ENCODE measurements at regions not wholly inside any gene's neighbourhood (a gene's known extent, or its start where the extent isn't known, plus 50 kb on each side); places are given as distances from the start of the nearest gene placed in this dataset.

DNA sequence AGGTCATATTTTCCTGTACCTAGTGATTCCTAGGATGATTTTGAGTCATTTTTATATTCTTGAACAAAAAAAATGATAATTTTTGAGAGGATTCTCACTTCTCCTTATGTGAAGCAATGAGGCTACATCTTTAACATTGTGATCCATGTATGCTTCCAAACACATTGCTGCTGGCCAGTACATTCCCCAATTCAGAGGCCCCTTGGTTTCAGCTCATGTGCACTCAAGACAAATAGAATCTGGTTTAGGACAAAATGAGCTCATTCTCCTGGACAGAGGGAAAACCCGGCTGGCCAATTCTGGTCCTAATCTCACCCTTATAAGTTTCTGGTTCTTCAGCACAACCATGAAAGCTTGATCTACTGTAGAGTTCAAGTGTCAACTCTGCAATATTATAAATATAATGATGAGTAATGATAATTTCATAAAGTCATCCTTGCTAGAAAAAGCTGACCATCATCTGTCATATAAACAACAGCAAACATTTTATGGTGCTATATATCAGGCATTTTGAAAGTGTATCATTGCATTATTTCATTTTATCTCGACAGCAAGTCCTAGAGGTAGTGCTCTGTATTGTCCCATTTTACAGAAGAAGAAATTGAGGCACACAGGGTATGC lies 139.1 kb upstream of the ZNF366 start:
- dilution Hi-C loops (cut with HindIII; ENCODE audit: low sequenced_read_pairs, unreplicated experiment) (no loop called here), intact Hi-C loops (cut with micrococcal nuclease) (no loop called here)
- no peak overlapping the region for H2AK9ac ChIP-seq (replicated peaks; ENCODE audit: low read depth, low read length, poor library complexity)

More for the DNA sequence above, 139.1 kb upstream of the ZNF366 start:
- TF ChIP-seq RCOR1 (IDR thresholded peaks at IDR 0.05; ENCODE audit: insufficient replicate concordance, low read length) (no peak), MAFK (IDR thresholded peaks at IDR 0.05; ENCODE audit: low read depth, low read length) (peak; percentile 46; the same call in 1 of the 2 replicates), POLR2A (IDR thresholded peaks at IDR 0.05; ENCODE audit: low read depth, low read length) (no peak), MXI1 (IDR thresholded peaks at IDR 0.05; ENCODE audit: borderline replicate concordance, low read depth, low read length) (no peak), MAZ (IDR thresholded peaks at IDR 0.05; ENCODE audit: borderline replicate concordance, low read depth, low read length) (no peak)
- TF ChIP-seq, protein P1, sequence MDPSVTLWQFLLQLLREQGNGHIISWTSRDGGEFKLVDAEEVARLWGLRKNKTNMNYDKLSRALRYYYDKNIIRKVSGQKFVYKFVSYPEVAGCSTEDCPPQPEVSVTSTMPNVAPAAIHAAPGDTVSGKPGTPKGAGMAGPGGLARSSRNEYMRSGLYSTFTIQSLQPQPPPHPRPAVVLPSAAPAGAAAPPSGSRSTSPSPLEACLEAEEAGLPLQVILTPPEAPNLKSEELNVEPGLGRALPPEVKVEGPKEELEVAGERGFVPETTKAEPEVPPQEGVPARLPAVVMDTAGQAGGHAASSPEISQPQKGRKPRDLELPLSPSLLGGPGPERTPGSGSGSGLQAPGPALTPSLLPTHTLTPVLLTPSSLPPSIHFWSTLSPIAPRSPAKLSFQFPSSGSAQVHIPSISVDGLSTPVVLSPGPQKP (IDR thresholded peaks at IDR 0.05; ENCODE audit: borderline replicate concordance, low read depth, low read length) = no peak
- Histone ChIP-seq H3K36me3 (ENCODE audit: control insufficient read depth, insufficient read depth, low read length) (no peaks in the 10 kb centered on the region), H3K18ac (ENCODE audit: low read depth, low read length) (no peak overlapping the region), H3K4ac (ENCODE audit: low read depth, low read length) (no peak overlapping the region), H2AK5ac (ENCODE audit: low read depth, low read length) (no peak overlapping the region), H2BK15ac (ENCODE audit: low read depth, low read length) (no peak overlapping the region), H3K14ac (replicated peaks; ENCODE audit: low read depth, low read length) (no peak overlapping the region), H4K5ac (ENCODE audit: low read depth, low read length) (no peak overlapping the region), H4K20me1 (ENCODE audit: insufficient read depth, low read length) (no peaks in the 10 kb centered on the region), H3K4me1 (ENCODE audit: control insufficient read depth, insufficient read depth, low read length) (peaks cover 4% of the 10 kb centered on the region), H3K4me3 (ENCODE audit: insufficient read depth, low read depth, low read length) (no peak overlapping the region), H2AFZ (replicated peaks; ENCODE audit: low read length, poor library complexity) (no peak overlapping the region), H2BK20ac (ENCODE audit: low read depth, low read length) (no peak overlapping the region), H2BK120ac (ENCODE audit: low read depth, low read length) (no peak overlapping the region), H3K9me1 (ENCODE audit: insufficient read depth, low read length) (peaks cover 3% of the 10 kb centered on the region; the same call in 1 of the 2 replicates), H3K9me3 (ENCODE audit: control insufficient read depth, insufficient read depth, low read length) (no peaks in the 10 kb centered on the region), H3K23ac (ENCODE audit: low read depth, low read length) (no peak overlapping the region), H3K56ac (ENCODE audit: extremely low read depth, insufficient read depth, low read length) (no peak overlapping the region), H3K9ac (ENCODE audit: low read depth, low read length) (no peak overlapping the region), H4K91ac (ENCODE audit: insufficient read depth, low read depth, low read length) (no peak overlapping the region), H3K27ac (ENCODE audit: insufficient read depth, low read length) (no peak overlapping the region), H3K4me2 (ENCODE audit: low read depth, low read length) (no peak overlapping the region), H2BK5ac (ENCODE audit: low read depth, low read length, poor library complexity, severe bottlenecking) (no peak overlapping the region), H4K8ac (ENCODE audit: low read depth in 2 of 2, low read length in 2 of 2) (no peak overlapping the region), H3K27me3 (ENCODE audit: control insufficient read depth, insufficient read depth, low read length) (no peaks in the 10 kb centered on the region; the same call in 1 of the 2 replicates), H3K79me1 (ENCODE audit: low read depth in 1 of 2, low read length in 2 of 2) (no peaks in the 10 kb centered on the region)
- DNase-seq = no peak
- in situ Hi-C loops (cut with MboI; ENCODE audit: low sequenced_read_pairs) = no loop called here
- ChIA-PET POLR2A (ENCODE audit: unreplicated experiment) (no interaction called here), CTCF (interaction anchor here (1.3 kb wide), 1 partner anchor 109 kb away, joined by 4 read pairs; no protein-coding TSS in a partner anchor)
- WGBS, 2 experiments (ENCODE audit: extremely low coverage in 2 of 2, insufficient read length in 1 of 2) = no CpG with 5 or more reads among the region's 2 CpGs
- ATAC-seq (ENCODE audit: low read depth) = no peak
- BruUV-seq (replicated peaks) = no TSS peak
